GM06990 (cell line): ENCODE measurements at regions not wholly inside any gene's neighbourhood (a gene's known extent, or its start where the extent isn't known, plus 50 kb on each side); places are given as distances from the start of the nearest gene placed in this dataset.

ENCODE experiments used
- DNase-seq: peaks from one replicate; pipeline ENCODE4 v3.0.0-alpha.2; 2011; ENCODE audit not compliant: insufficient read length; ENCODE audit errors: extremely low read depth
- H3K27me3 ChIP-seq: replicated peaks from 2 replicates; pipeline ENCODE4 v1.6.0; 2011; ENCODE audit warnings: low read length; ENCODE audit not compliant: control insufficient read depth, insufficient read depth
- H3K36me3 ChIP-seq: 2 replicates; pipeline ENCODE4 v1.5.1; 2011; ENCODE audit warnings: low read length; ENCODE audit not compliant: control insufficient read depth, insufficient read depth
- H3K4me3 ChIP-seq: replicated peaks from 2 replicates; pipeline ENCODE4 v1.5.1; 2011; ENCODE audit warnings: low read depth, mild to moderate bottlenecking, control low read depth, low read length
- CTCF ChIP-seq: IDR thresholded peaks from 2 replicates; pipeline ENCODE4 v1.5.1; 2011; ENCODE audit warnings: low read length, control low read depth, mild to moderate bottlenecking, inconsistent platforms; ENCODE audit not compliant: insufficient read depth, poor library complexity, severe bottlenecking

- Histone ChIP-seq H3K4me3 (no peak overlapping the region), H3K36me3 (no peaks in the 10 kb centered on the region), H3K27me3 (no peaks in the 10 kb centered on the region)
- TF ChIP-seq CTCF, result no peak
- no peak for DNase-seq
Observed at GRCh38 chr1:218787826-218788225, 385.9 kb upstream of the LYPLAL1 start.

DNA sequence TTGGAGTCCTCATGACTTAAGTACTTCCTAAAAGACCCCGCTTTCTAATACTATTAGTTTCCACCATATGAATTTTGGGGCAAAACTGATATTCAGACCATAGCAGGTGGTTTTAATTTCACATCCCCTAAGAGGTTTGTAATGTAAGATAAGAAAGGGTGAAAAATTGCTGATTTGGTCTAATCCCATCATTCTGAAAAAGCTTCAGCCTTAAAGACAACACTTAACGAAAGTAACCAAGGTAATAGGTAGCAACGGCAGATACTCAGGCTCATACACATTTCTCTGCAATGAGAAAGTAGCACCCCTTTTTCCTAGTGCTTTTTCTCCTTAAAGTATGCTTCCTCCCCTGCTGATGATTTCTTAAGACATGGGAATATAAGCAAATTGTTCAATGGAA lies 376.9 kb upstream of the LYPLAL1 start:
- DNase-seq, result no peak
- no peak for TF ChIP-seq CTCF
- Histone ChIP-seq H3K27me3 (no peaks in the 10 kb centered on the region), H3K4me3 (no peak overlapping the region), H3K36me3 (no peaks in the 10 kb centered on the region)

- no peak overlapping the region for H3K4me3 ChIP-seq
- TF ChIP-seq CTCF, result no peak
Observed at GRCh38 chr1:218802799-218803198, 370.9 kb upstream of the LYPLAL1 start.

GRCh38 chr1:218803351-218803997 lies 370.2 kb upstream of the LYPLAL1 start:
- Histone ChIP-seq H3K36me3 (no peaks in the 10 kb centered on the region), H3K4me3 (no peak overlapping the region), H3K27me3 (no peaks in the 10 kb centered on the region)
- no peak for TF ChIP-seq CTCF
- no peak for DNase-seq

More at GRCh38 chr1:218802799-218803198, 370.9 kb upstream of the LYPLAL1 start:
- H3K36me3 ChIP-seq, result no peaks in the 10 kb centered on the region
- H3K27me3 ChIP-seq, result no peaks in the 10 kb centered on the region
- DNase-seq, result no peak

- Histone ChIP-seq H3K27me3 (no peaks in the 10 kb centered on the region), H3K36me3 (no peaks in the 10 kb centered on the region), H3K4me3 (no peak overlapping the region)
- TF ChIP-seq CTCF, result no peak
- DNase-seq, result no peak
Observed at GRCh38 chr1:218804014-218804785, 369.5 kb upstream of the LYPLAL1 start.

DNA sequence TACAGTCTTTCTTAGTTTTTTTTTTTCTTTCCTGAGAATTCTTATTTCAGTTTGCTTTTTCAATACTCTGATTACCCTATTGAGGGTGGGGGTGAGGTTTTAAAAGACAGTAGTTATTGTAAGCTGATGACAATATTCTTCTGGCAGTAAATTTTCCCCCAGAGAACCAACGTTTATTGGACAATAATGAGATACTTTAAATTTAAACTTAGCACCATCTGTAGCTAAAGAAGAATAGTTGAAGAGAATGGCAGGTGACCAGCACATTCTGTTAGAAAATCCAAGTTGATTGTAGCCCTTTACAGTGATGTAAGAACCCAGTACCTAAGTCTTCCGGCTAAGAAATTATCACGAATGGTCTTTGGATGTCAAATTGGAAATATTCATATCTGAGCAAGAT lies 364.6 kb upstream of the LYPLAL1 start:
- TF ChIP-seq CTCF, result no peak
- Histone ChIP-seq H3K4me3 (no peak overlapping the region), H3K27me3 (no peaks in the 10 kb centered on the region), H3K36me3 (no peaks in the 10 kb centered on the region)
- DNase-seq, result no peak
